Endothelial cell of umbilical vein (primary cell): ENCODE measurements at regions not wholly inside any gene's neighbourhood (a gene's known extent, or its start where the extent isn't known, plus 50 kb on each side); places are given as distances from the start of the nearest gene placed in this dataset.
"Not testable (repeated sequence)": the region's sequence is repeated elsewhere in the genome, so short reads cannot be mapped to it uniquely, and the experiment has no call there.

Experiments
- BruUV-seq: library from RNA; stranded (reverse); fragments of 400-500 nt; replicated peaks from 2 replicates; lab custom pipeline; 2021; lab: Mats Ljungman, UMichigan
- CTCF ChIA-PET: fragments of 300-600, 350-600 bp; sonication (Branson Sonifier 250); formaldehyde crosslinking; loops from one replicate; lab custom pipeline; 2021; ENCODE audit warnings: antibody characterized with exemption, inconsistent platforms; lab: Charles Lee
- POLR2A ChIA-PET: fragments of 300-600, 350-600 bp; sonication (Branson Sonifier 250); formaldehyde crosslinking; loops from one replicate; lab custom pipeline; 2021; ENCODE audit warnings: antibody characterized with exemption, inconsistent platforms; lab: Charles Lee
- DNase-seq: peaks from one replicate; pipeline ENCODE4 v3.0.0-alpha.2; 2011; ENCODE audit warnings: low read depth, low spot score
- FAIRE-seq: peaks from 2 replicates; lab custom pipeline; 2011; peaks lifted over from hg19 to GRCh38; lab: Jason Lieb, UNC
- H2AFZ ChIP-seq: 2 replicates; pipeline ENCODE4 v1.6.0; 2012; ENCODE audit warnings: low read depth, low read length, control low read depth, inconsistent platforms
- H3K27ac ChIP-seq: 2 replicates; pipeline ENCODE4 v1.5.1; 2011; ENCODE audit warnings: low read depth, mild to moderate bottlenecking, control low read depth, low read length, moderate library complexity; ENCODE audit not compliant: insufficient read depth
- H3K27me3 ChIP-seq, 2 experiments: 2 replicates each; pipeline versions ENCODE4 v1.6.0 to v1.6.1; 2011; ENCODE audit warnings: low read length in 2 of 2, mixed read lengths in 1 of 2; ENCODE audit not compliant: control insufficient read depth in 2 of 2, insufficient read depth in 2 of 2
- H3K36me3 ChIP-seq, 2 experiments: 2 replicates in 1 of 2; 3 replicates in 1 of 2; pipeline ENCODE4 v1.5.1; 2011; ENCODE audit warnings: low read length in 2 of 2, mild to moderate bottlenecking in 1 of 2, moderate library complexity in 1 of 2; ENCODE audit not compliant: control insufficient read depth in 2 of 2, insufficient read depth in 2 of 2; ENCODE audit errors: extremely low read depth in 1 of 2
- H3K4me1 ChIP-seq: 3 replicates; pipeline ENCODE4 v1.5.1; 2011; ENCODE audit warnings: mild to moderate bottlenecking, low read length; ENCODE audit not compliant: control insufficient read depth, insufficient read depth; ENCODE audit errors: extremely low read depth
- H3K4me2 ChIP-seq: 2 replicates; pipeline ENCODE4 v1.6.1; 2011; ENCODE audit warnings: low read length, control low read depth, mixed read lengths; ENCODE audit not compliant: insufficient read depth
- H3K4me3 ChIP-seq, 3 experiments: fragments of 200-600 bp in 1 of 3; sonication (generic), shearing (Covaris generic) in 1 of 3; replicated peaks in 1 of 3; 2 replicates each; pipeline ENCODE4 v1.5.1; 2011 to 2016; ENCODE audit warnings: control low read depth in 3 of 3, low read length in 3 of 3, mild to moderate bottlenecking in 2 of 3, inconsistent platforms in 1 of 3, low read depth in 1 of 3, moderate library complexity in 1 of 3; ENCODE audit not compliant: insufficient read depth in 1 of 3
- H3K79me2 ChIP-seq: 2 replicates; pipeline ENCODE4 v1.6.0; 2012; ENCODE audit warnings: low read length, inconsistent platforms; ENCODE audit not compliant: control insufficient read depth, insufficient read depth
- H3K9ac ChIP-seq: replicated peaks from 2 replicates; pipeline ENCODE3; 2011; ENCODE audit warnings: low read length, control low read depth; ENCODE audit not compliant: insufficient read depth; ENCODE audit errors: extremely low read depth
- H3K9me1 ChIP-seq: replicated peaks from 3 replicates; pipeline ENCODE4 v1.6.0; 2011; ENCODE audit warnings: mild to moderate bottlenecking, low read length; ENCODE audit not compliant: control insufficient read depth, insufficient read depth; ENCODE audit errors: extremely low read depth
- H3K9me3 ChIP-seq: replicated peaks from 2 replicates; pipeline ENCODE4 v1.5.1; 2012; ENCODE audit warnings: low read length, inconsistent platforms; ENCODE audit not compliant: control insufficient read depth, insufficient read depth
- H4K20me1 ChIP-seq: replicated peaks from 2 replicates; pipeline ENCODE3; 2011; ENCODE audit warnings: mild to moderate bottlenecking, low read length; ENCODE audit not compliant: control insufficient read depth, insufficient read depth; ENCODE audit errors: extremely low read depth
- dilution Hi-C: fragments of 300-500 bp; cut with MboI; formaldehyde crosslinking; loops from one replicate; pipeline ENCODE4 v1.15.0; 2019; ENCODE audit warnings: low sequenced_read_pairs; ENCODE audit not compliant: extremely low pct_ligation_motif_present
- intact Hi-C: fragments of 100-400 bp; cut with micrococcal nuclease; formaldehyde crosslinking; loops from one replicate; pipeline ENCODE4 v1.10.0; 2022

- H4K20me1 ChIP-seq, H3K27me3 ChIP-seq, DNase-seq, FAIRE-seq, dilution Hi-C loops, BruUV-seq, H3K9ac ChIP-seq, POLR2A ChIA-PET, H3K4me3 ChIP-seq, H2AFZ ChIP-seq, H3K36me3 ChIP-seq, H3K9me1 ChIP-seq, H3K4me2 ChIP-seq, CTCF ChIA-PET, H3K9me3 ChIP-seq, H3K4me1 ChIP-seq, H3K79me2 ChIP-seq, intact Hi-C loops, H3K27ac ChIP-seq: not testable (repeated sequence)
Observed at GRCh38 chr9:66791092-66791750, 109.3 kb upstream of the ZNF658 start.

- dilution Hi-C loops, H3K4me1 ChIP-seq, CTCF ChIA-PET, H3K36me3 ChIP-seq, intact Hi-C loops, BruUV-seq, POLR2A ChIA-PET, H3K27ac ChIP-seq, H3K4me3 ChIP-seq, H3K9me1 ChIP-seq, H2AFZ ChIP-seq, H3K79me2 ChIP-seq, DNase-seq, H3K4me2 ChIP-seq, H3K9me3 ChIP-seq, H4K20me1 ChIP-seq, FAIRE-seq, H3K27me3 ChIP-seq, H3K9ac ChIP-seq: not testable (repeated sequence)
Observed at GRCh38 chr9:66794769-66795168, 105.8 kb upstream of the ZNF658 start.

- POLR2A ChIA-PET, H3K27ac ChIP-seq, H3K4me2 ChIP-seq, DNase-seq, H2AFZ ChIP-seq, H3K9me3 ChIP-seq, CTCF ChIA-PET, FAIRE-seq, dilution Hi-C loops, H4K20me1 ChIP-seq, H3K79me2 ChIP-seq, H3K4me3 ChIP-seq, H3K9ac ChIP-seq, intact Hi-C loops, BruUV-seq, H3K9me1 ChIP-seq, H3K4me1 ChIP-seq, H3K27me3 ChIP-seq, H3K36me3 ChIP-seq: not testable (repeated sequence)
Observed at GRCh38 chr9:66795723-66796503, 104.6 kb upstream of the ZNF658 start.

- H4K20me1 ChIP-seq, H3K36me3 ChIP-seq, H3K9ac ChIP-seq, H3K27me3 ChIP-seq, H3K4me1 ChIP-seq, H3K27ac ChIP-seq, H3K9me1 ChIP-seq, POLR2A ChIA-PET, intact Hi-C loops, H3K4me2 ChIP-seq, dilution Hi-C loops, H3K9me3 ChIP-seq, H3K79me2 ChIP-seq, BruUV-seq, FAIRE-seq, H3K4me3 ChIP-seq, CTCF ChIA-PET: not testable (repeated sequence)
- peak overlapping the region; percentile 13 for H2AFZ ChIP-seq
- DNase-seq = peak; percentile 26
Observed at GRCh38 chr9:66797905-66798616, 102.5 kb upstream of the ZNF658 start.
